ENCODE measurements at regions not wholly inside any gene's neighbourhood (a gene's known extent, or its start where the extent isn't known, plus 50 kb on each side); places are given as distances from the start of the nearest gene placed in this dataset.

GRCh38 chr2:155033652-155034051 lies 335.2 kb downstream of the KCNJ3 start:
- Histone ChIP-seq H3K4me1 (ENCODE audit: control insufficient read depth, insufficient read depth, low read length) (no peaks in the 10 kb centered on the region), H3K27me3 (ENCODE audit: control insufficient read depth, insufficient read depth, low read length) (no peaks in the 10 kb centered on the region), H3K9me1 (ENCODE audit: insufficient read depth, low read length) (no peaks in the 10 kb centered on the region), H2AK5ac (ENCODE audit: low read depth, low read length) (no peak overlapping the region), H3K79me1 (ENCODE audit: low read depth in 1 of 2, low read length in 2 of 2) (no peaks in the 10 kb centered on the region), H2BK15ac (ENCODE audit: low read depth, low read length) (no peak overlapping the region), H3K23ac (ENCODE audit: low read depth, low read length) (no peak overlapping the region), H2BK120ac (ENCODE audit: low read depth, low read length) (no peak overlapping the region), H3K27ac (ENCODE audit: insufficient read depth, low read length) (no peak overlapping the region), H4K5ac (ENCODE audit: low read depth, low read length) (no peak overlapping the region), H3K4me2 (ENCODE audit: low read depth, low read length) (no peak overlapping the region), H3K36me3 (ENCODE audit: control insufficient read depth, insufficient read depth, low read length) (no peaks in the 10 kb centered on the region), H2BK20ac (ENCODE audit: low read depth, low read length) (no peak overlapping the region), H2AK9ac (replicated peaks; ENCODE audit: low read depth, low read length, poor library complexity) (no peak overlapping the region), H4K20me1 (ENCODE audit: insufficient read depth, low read length) (no peaks in the 10 kb centered on the region), H3K4me3 (ENCODE audit: insufficient read depth, low read depth, low read length) (no peak overlapping the region), H3K9me3 (ENCODE audit: control insufficient read depth, insufficient read depth, low read length) (peaks cover 2% of the 10 kb centered on the region; the same call in 1 of the 2 replicates), H3K14ac (replicated peaks; ENCODE audit: low read depth, low read length) (no peak overlapping the region), H4K91ac (ENCODE audit: insufficient read depth, low read depth, low read length) (no peak overlapping the region), H2BK5ac (ENCODE audit: low read depth, low read length, poor library complexity, severe bottlenecking) (no peak overlapping the region), H4K8ac (ENCODE audit: low read depth in 2 of 2, low read length in 2 of 2) (no peak overlapping the region), H2AFZ (replicated peaks; ENCODE audit: low read length, poor library complexity) (no peak overlapping the region), H3K4ac (ENCODE audit: low read depth, low read length) (no peak overlapping the region), H3K9ac (ENCODE audit: low read depth, low read length) (no peak overlapping the region), H3K56ac (ENCODE audit: extremely low read depth, insufficient read depth, low read length) (no peak overlapping the region), H3K18ac (ENCODE audit: low read depth, low read length) (no peak overlapping the region)
- BruUV-seq (replicated peaks) = no TSS peak
- ATAC-seq (ENCODE audit: low read depth) (no peak), DNase-seq (no peak)
- CTCF ChIA-PET = no interaction called here
- dilution Hi-C loops (cut with HindIII; ENCODE audit: low sequenced_read_pairs, unreplicated experiment) (no loop called here), in situ Hi-C loops (cut with MboI; ENCODE audit: low sequenced_read_pairs) (no loop called here), intact Hi-C loops (cut with micrococcal nuclease) (loop anchor here (5.0 kb wide), 1 partner anchor 281 kb away; no protein-coding TSS in a partner anchor)
- POLR2A ChIA-PET (ENCODE audit: unreplicated experiment) = no interaction called here
- TF ChIP-seq FOS (IDR thresholded peaks at IDR 0.05; ENCODE audit: low read depth, low read length) = no peak

Measured in IMR-90 (cell line).